Lower leg skin (tissue), 3 donors: ENCODE measurements at regions not wholly inside any gene's neighbourhood (a gene's known extent, or its start where the extent isn't known, plus 50 kb on each side); places are given as distances from the start of the nearest gene placed in this dataset.

Experiments
- CTCF ChIP-seq, 3 donors: fragments of 450-650 bp; IDR thresholded peaks; one replicate each; pipeline ENCODE4 v1.5.1; 2016; ENCODE audit warnings: antibody characterized with exemption in 3 of 3, mild to moderate bottlenecking in 3 of 3, moderate library complexity in 2 of 3
- POLR2A ChIP-seq, 2 donors: fragments of 450-650 bp; IDR thresholded peaks; one replicate each; pipeline ENCODE4 v1.6.1; 2016 to 2017; ENCODE audit warnings: antibody characterized with exemption in 2 of 2, mild to moderate bottlenecking in 1 of 2, moderate library complexity in 1 of 2

- TF ChIP-seq CTCF (IDR thresholded peaks at IDR 0.05) (no peak), POLR2A (IDR thresholded peaks at IDR 0.05) (no peak)
These were observed 476.3 kb downstream of the CCDC171 start for GRCh38 chr9:16029046-16029615.
